Liver (tissue), 3 donors: ENCODE measurements at regions not wholly inside any gene's neighbourhood (a gene's known extent, or its start where the extent isn't known, plus 50 kb on each side); places are given as distances from the start of the nearest gene placed in this dataset.

Experiments
- HNF4G ChIP-seq: IDR thresholded peaks from 2 replicates; pipeline ENCODE4 v1.6.1; 2016; ENCODE audit warnings: antibody characterized with exemption
- JUND ChIP-seq, 2 donors: IDR thresholded peaks; 2 replicates each; pipeline ENCODE4 v1.6.1; 2016; ENCODE audit warnings: antibody characterized with exemption in 2 of 2
- MAX ChIP-seq: IDR thresholded peaks from 2 replicates; pipeline ENCODE4 v1.6.1; 2016; ENCODE audit warnings: antibody characterized with exemption
- SP1 ChIP-seq: IDR thresholded peaks from 2 replicates; pipeline ENCODE4 v1.6.1; 2018; ENCODE audit warnings: antibody characterized with exemption, mild to moderate bottlenecking
- TAF1 ChIP-seq: conservative IDR thresholded peaks from 2 replicates; pipeline ENCODE4 v1.6.1; 2016; ENCODE audit warnings: antibody characterized with exemption, mild to moderate bottlenecking
- ZBTB33 ChIP-seq: IDR thresholded peaks from 2 replicates; pipeline ENCODE4 v1.6.1; 2016; ENCODE audit warnings: antibody characterized with exemption
- TF ChIP-seq, protein P1 (sequence below): fragments of 150-350 bp; IDR thresholded peaks from 2 replicates; pipeline ENCODE4 v1.5.1; 2017; ENCODE audit warnings: improper control_type of control experiment, low read depth, low read length; ENCODE audit not compliant: missing input control
- TF ChIP-seq, protein P2 (sequence below): IDR thresholded peaks from 2 replicates; pipeline ENCODE4 v1.6.1; 2016; ENCODE audit warnings: antibody characterized with exemption
- TF ChIP-seq, protein P3 (sequence below): IDR thresholded peaks from 2 replicates; pipeline ENCODE4 v1.6.1; 2016; ENCODE audit warnings: antibody characterized with exemption, mild to moderate bottlenecking
- donor health status: healthy.
- donor health status: healthy.

- no peak for TF ChIP-seq HNF4G
- TF ChIP-seq, protein P1, sequence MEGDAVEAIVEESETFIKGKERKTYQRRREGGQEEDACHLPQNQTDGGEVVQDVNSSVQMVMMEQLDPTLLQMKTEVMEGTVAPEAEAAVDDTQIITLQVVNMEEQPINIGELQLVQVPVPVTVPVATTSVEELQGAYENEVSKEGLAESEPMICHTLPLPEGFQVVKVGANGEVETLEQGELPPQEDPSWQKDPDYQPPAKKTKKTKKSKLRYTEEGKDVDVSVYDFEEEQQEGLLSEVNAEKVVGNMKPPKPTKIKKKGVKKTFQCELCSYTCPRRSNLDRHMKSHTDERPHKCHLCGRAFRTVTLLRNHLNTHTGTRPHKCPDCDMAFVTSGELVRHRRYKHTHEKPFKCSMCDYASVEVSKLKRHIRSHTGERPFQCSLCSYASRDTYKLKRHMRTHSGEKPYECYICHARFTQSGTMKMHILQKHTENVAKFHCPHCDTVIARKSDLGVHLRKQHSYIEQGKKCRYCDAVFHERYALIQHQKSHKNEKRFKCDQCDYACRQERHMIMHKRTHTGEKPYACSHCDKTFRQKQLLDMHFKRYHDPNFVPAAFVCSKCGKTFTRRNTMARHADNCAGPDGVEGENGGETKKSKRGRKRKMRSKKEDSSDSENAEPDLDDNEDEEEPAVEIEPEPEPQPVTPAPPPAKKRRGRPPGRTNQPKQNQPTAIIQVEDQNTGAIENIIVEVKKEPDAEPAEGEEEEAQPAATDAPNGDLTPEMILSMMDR: no peak
- TF ChIP-seq, protein P2, sequence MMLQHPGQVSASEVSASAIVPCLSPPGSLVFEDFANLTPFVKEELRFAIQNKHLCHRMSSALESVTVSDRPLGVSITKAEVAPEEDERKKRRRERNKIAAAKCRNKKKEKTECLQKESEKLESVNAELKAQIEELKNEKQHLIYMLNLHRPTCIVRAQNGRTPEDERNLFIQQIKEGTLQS: no peak
- TF ChIP-seq ZBTB33: no peak
- no peak for TF ChIP-seq JUND (IDR thresholded peaks at IDR 0.05)
- TF ChIP-seq, protein P3, sequence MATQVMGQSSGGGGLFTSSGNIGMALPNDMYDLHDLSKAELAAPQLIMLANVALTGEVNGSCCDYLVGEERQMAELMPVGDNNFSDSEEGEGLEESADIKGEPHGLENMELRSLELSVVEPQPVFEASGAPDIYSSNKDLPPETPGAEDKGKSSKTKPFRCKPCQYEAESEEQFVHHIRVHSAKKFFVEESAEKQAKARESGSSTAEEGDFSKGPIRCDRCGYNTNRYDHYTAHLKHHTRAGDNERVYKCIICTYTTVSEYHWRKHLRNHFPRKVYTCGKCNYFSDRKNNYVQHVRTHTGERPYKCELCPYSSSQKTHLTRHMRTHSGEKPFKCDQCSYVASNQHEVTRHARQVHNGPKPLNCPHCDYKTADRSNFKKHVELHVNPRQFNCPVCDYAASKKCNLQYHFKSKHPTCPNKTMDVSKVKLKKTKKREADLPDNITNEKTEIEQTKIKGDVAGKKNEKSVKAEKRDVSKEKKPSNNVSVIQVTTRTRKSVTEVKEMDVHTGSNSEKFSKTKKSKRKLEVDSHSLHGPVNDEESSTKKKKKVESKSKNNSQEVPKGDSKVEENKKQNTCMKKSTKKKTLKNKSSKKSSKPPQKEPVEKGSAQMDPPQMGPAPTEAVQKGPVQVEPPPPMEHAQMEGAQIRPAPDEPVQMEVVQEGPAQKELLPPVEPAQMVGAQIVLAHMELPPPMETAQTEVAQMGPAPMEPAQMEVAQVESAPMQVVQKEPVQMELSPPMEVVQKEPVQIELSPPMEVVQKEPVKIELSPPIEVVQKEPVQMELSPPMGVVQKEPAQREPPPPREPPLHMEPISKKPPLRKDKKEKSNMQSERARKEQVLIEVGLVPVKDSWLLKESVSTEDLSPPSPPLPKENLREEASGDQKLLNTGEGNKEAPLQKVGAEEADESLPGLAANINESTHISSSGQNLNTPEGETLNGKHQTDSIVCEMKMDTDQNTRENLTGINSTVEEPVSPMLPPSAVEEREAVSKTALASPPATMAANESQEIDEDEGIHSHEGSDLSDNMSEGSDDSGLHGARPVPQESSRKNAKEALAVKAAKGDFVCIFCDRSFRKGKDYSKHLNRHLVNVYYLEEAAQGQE: no peak
- no peak for TF ChIP-seq TAF1
- no peak for TF ChIP-seq MAX
- no peak for TF ChIP-seq SP1
Measured at GRCh38 chr1:212164095-212164872, 120.9 kb upstream of the PPP2R5A start.
